Osteoblast (primary cell): ENCODE measurements at regions not wholly inside any gene's neighbourhood (a gene's known extent, or its start where the extent isn't known, plus 50 kb on each side); places are given as distances from the start of the nearest gene placed in this dataset.
"Not testable (repeated sequence)": the region's sequence is repeated elsewhere in the genome, so short reads cannot be mapped to it uniquely, and the experiment has no call there.

Source experiments
- DNase-seq: peaks from one replicate; pipeline ENCODE4 v3.0.0; 2011; ENCODE audit warnings: low spot score, mixed read lengths; ENCODE audit not compliant: insufficient read length; ENCODE audit errors: missing footprints
- H2AFZ ChIP-seq: 2 replicates; pipeline ENCODE4 v1.6.0; 2011; ENCODE audit warnings: mild to moderate bottlenecking, low read length
- H3K27ac ChIP-seq: 2 replicates; pipeline ENCODE4 v1.5.1; 2011; ENCODE audit warnings: mild to moderate bottlenecking, low read depth, low read length, moderate library complexity
- H3K27me3 ChIP-seq: 2 replicates; pipeline ENCODE4 v1.6.0; 2012; ENCODE audit warnings: mild to moderate bottlenecking, control low read depth, inconsistent platforms, low read length, moderate library complexity; ENCODE audit not compliant: insufficient read depth
- H3K36me3 ChIP-seq: 2 replicates; pipeline ENCODE4 v1.5.1; 2011; ENCODE audit warnings: mild to moderate bottlenecking, low read length, control low read depth, moderate library complexity; ENCODE audit not compliant: insufficient read depth
- H3K4me1 ChIP-seq: 2 replicates; pipeline ENCODE4 v1.5.1; 2011; ENCODE audit warnings: mild to moderate bottlenecking, low read length, control low read depth, moderate library complexity; ENCODE audit not compliant: insufficient read depth
- H3K4me2 ChIP-seq: 2 replicates; pipeline ENCODE4 v1.6.0; 2011; ENCODE audit warnings: mild to moderate bottlenecking, low read length; ENCODE audit not compliant: insufficient read depth
- H3K4me3 ChIP-seq: fragments of 200-600 bp; sonication (generic); 3 replicates; pipeline ENCODE4 v1.5.1; 2012; ENCODE audit warnings: mild to moderate bottlenecking, low read length, inconsistent platforms; ENCODE audit not compliant: insufficient read depth
- H3K79me2 ChIP-seq: 2 replicates; pipeline ENCODE4 v1.6.0; 2012; ENCODE audit warnings: mild to moderate bottlenecking, low read length, control low read depth, inconsistent platforms; ENCODE audit not compliant: insufficient read depth
- H3K9me3 ChIP-seq: 2 replicates; pipeline ENCODE4 v1.5.1; 2011; ENCODE audit warnings: low read depth, low read length, control low read depth
- H4K20me1 ChIP-seq: 2 replicates; pipeline ENCODE4 v1.6.0; 2012; ENCODE audit warnings: mild to moderate bottlenecking, low read length, control low read depth; ENCODE audit not compliant: insufficient read depth
- TF ChIP-seq, protein P1 (sequence below): IDR thresholded peaks from 2 replicates; pipeline ENCODE4 v1.5.1; 2011; ENCODE audit warnings: mild to moderate bottlenecking, low read depth, low read length, moderate library complexity; ENCODE audit errors: extremely low read depth

DNA sequence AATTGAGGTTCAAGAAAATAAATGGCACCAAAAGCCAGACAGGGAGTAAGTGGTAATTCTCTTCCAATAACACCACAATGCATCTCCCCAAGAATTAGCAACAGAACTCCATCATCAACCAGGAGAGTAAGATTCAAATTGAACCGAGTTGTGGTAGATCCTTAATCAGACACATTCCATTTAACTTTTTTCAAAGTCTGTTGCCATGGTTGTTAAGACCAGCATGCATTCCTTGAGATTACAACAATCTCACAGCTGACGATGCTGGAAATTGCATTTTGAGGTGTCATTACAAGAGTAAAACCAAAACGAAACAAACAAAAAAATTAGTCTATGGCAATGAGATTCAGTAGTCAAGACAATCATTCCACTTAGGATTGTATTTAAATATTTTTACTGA, 78.9 kb upstream of the ZNF462 start:
- no peak overlapping the region for H2AFZ ChIP-seq
- H3K36me3 ChIP-seq = no peaks in the 10 kb centered on the region
- H3K9me3 ChIP-seq = no peaks in the 10 kb centered on the region
- H3K4me2 ChIP-seq = no peak overlapping the region
- no peak overlapping the region for H3K27ac ChIP-seq
- no peaks in the 10 kb centered on the region for H4K20me1 ChIP-seq
- no peak overlapping the region for H3K4me3 ChIP-seq
- no peak for DNase-seq
- TF ChIP-seq, protein P1, sequence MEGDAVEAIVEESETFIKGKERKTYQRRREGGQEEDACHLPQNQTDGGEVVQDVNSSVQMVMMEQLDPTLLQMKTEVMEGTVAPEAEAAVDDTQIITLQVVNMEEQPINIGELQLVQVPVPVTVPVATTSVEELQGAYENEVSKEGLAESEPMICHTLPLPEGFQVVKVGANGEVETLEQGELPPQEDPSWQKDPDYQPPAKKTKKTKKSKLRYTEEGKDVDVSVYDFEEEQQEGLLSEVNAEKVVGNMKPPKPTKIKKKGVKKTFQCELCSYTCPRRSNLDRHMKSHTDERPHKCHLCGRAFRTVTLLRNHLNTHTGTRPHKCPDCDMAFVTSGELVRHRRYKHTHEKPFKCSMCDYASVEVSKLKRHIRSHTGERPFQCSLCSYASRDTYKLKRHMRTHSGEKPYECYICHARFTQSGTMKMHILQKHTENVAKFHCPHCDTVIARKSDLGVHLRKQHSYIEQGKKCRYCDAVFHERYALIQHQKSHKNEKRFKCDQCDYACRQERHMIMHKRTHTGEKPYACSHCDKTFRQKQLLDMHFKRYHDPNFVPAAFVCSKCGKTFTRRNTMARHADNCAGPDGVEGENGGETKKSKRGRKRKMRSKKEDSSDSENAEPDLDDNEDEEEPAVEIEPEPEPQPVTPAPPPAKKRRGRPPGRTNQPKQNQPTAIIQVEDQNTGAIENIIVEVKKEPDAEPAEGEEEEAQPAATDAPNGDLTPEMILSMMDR = no peak
- no peaks in the 10 kb centered on the region for H3K4me1 ChIP-seq
- H3K79me2 ChIP-seq = no peaks in the 10 kb centered on the region
- no peaks in the 10 kb centered on the region for H3K27me3 ChIP-seq

DNA sequence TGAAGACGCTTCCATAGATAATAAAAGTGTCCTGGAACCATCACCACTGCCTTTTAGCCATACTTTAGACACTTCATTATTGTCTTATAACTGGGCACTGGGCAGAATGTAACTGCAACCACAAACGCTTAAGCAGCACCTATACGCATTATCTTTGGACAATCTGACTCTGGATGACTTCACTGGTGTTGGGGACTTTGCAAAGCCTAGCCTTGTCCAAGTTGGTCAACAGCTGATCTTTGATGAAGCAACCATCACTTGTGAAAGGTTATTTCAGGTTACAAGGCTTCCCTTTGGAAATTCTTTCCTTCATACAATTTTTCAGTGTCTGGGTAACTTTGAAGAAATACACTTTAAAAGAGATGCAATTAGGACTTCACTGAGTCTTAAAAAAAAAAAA, 77.8 kb upstream of the ZNF462 start:
- Histone ChIP-seq H3K36me3 (no peaks in the 10 kb centered on the region), H4K20me1 (no peaks in the 10 kb centered on the region), H3K27me3 (no peaks in the 10 kb centered on the region), H3K4me2 (no peak overlapping the region), H2AFZ (no peak overlapping the region), H3K4me1 (no peaks in the 10 kb centered on the region), H3K79me2 (no peaks in the 10 kb centered on the region), H3K9me3 (no peaks in the 10 kb centered on the region), H3K4me3 (no peak overlapping the region), H3K27ac (no peak overlapping the region)
- TF ChIP-seq, protein P1 = no peak
- no peak for DNase-seq

DNA sequence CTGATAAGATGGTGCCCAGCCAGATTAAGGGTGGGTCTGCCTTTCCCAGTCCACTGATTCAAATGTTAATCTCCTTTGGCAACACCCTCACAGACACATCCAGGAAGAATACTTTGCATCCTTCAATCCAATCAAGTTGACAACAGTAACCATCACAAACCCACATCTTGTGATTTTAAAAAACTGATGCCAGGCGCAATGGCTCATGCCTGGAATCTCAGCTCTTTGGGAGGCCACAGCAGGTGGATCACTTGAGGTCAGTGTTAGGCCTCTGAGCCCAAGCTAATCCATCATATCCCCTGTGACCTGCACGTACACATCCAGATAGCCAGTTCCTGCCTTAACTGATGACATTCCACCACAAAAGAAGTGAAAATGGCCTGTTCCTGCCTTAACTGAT, 74.9 kb upstream of the ZNF462 start:
- H3K9me3 ChIP-seq, H3K4me1 ChIP-seq, H3K36me3 ChIP-seq, H3K4me2 ChIP-seq, H3K79me2 ChIP-seq, H3K27ac ChIP-seq, H3K4me3 ChIP-seq, H2AFZ ChIP-seq, H3K27me3 ChIP-seq, H4K20me1 ChIP-seq, DNase-seq: not testable (repeated sequence)

DNA sequence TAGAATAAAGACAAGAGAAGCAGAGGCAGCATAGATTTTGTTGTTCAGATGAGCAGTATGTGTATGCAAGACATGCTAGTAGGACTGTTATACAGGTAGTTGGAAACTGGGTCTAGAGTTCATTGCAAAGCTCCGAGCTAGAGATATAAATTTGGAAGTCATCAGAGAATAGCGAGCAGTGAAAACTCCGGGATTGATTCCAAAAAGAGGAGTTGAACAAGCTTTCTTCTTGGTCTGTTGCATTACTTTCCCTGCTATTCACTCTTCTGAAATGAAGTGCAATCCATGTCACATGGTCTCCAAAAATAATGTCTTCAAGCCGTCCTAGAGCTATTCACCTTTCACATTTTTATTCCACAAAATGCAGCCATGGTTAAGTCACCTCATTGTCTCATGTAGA, 67.9 kb upstream of the ZNF462 start:
- Histone ChIP-seq H3K27me3 (no peaks in the 10 kb centered on the region), H3K4me3 (no peak overlapping the region), H3K4me2 (no peak overlapping the region), H3K79me2 (no peaks in the 10 kb centered on the region), H3K9me3 (no peaks in the 10 kb centered on the region), H4K20me1 (no peaks in the 10 kb centered on the region), H3K27ac (no peak overlapping the region), H3K4me1 (peaks cover 16% of the 10 kb centered on the region), H2AFZ (no peak overlapping the region), H3K36me3 (no peaks in the 10 kb centered on the region)
- DNase-seq = no peak
- TF ChIP-seq, protein P1 = no peak

DNA sequence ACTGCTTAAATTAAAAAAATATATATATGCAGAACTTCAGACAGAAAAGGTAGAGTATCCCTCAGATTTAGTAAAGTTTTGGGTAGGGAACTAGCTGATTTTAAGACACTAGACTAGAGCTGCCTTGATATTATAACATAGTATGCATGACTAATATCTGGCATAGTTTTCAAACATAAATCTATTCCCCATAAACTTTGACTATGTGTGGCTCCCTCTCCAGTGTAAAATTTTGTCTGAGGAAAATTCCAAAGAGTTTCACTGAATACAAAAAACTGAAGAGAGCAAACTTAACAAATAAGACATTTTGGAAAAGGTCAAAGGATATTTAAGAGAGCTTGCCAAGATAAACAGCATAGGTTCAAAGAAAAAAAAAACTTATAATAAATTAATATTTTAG, 66.2 kb upstream of the ZNF462 start:
- DNase-seq = peak; percentile 74
- Histone ChIP-seq H3K36me3 (no peaks in the 10 kb centered on the region), H3K79me2 (no peaks in the 10 kb centered on the region), H4K20me1 (no peaks in the 10 kb centered on the region), H3K27me3 (no peaks in the 10 kb centered on the region), H3K27ac (no peak overlapping the region), H3K9me3 (no peaks in the 10 kb centered on the region), H3K4me1 (peaks cover 16% of the 10 kb centered on the region), H3K4me3 (no peak overlapping the region), H2AFZ (no peak overlapping the region), H3K4me2 (no peak overlapping the region)
- TF ChIP-seq, protein P1 = no peak
